ENCODE measurements at regions not wholly inside any gene's neighbourhood (a gene's known extent, or its start where the extent isn't known, plus 50 kb on each side); places are given as distances from the start of the nearest gene placed in this dataset.

DNA sequence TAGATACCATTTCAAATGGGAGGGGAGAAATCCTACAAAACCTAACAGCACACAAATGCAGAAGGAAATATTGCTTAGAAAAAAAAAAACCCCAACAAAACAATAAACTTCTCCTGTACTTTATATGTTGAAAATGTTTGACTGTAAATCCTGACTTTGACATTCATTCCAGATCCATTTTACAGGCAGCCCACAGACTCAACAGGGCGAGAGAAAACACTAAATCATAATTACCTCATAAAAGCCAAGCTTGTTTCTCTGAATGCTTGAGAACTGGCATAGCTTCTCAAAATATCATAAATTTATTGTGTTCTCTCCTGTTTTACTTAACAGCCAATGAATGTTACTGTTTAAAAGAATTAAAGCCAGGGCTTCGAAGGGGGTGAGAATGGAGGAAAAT, 273.2 kb downstream of the CD83 start:
- no peak for TF ChIP-seq POLR2AphosphoS5 (IDR thresholded peaks at IDR 0.05; ENCODE audit: low read depth)
- TF ChIP-seq CTCF (IDR thresholded peaks at IDR 0.05; ENCODE audit: insufficient read depth, low read length): no peak
- no peak for TF ChIP-seq GABPA (IDR thresholded peaks at IDR 0.05; ENCODE audit: low read depth)

All from HL-60 (cell line).